KMS-11 (cell line): ENCODE measurements at regions not wholly inside any gene's neighbourhood (a gene's known extent, or its start where the extent isn't known, plus 50 kb on each side); places are given as distances from the start of the nearest gene placed in this dataset.

Experiments
- H2AFZ ChIP-seq: fragments of 200-600 bp; sonication (generic); 2 replicates; pipeline ENCODE4 v1.6.1; 2016; ENCODE audit warnings: antibody characterized with exemption, mixed run types, low read depth
- H3K27ac ChIP-seq: fragments of 200-600 bp; sonication (generic); 2 replicates; pipeline ENCODE4 v1.6.1; 2016; ENCODE audit warnings: mild to moderate bottlenecking, mixed run types
- H3K27me3 ChIP-seq: fragments of 200-600 bp; sonication (generic); 2 replicates; pipeline ENCODE4 v1.6.1; 2017; ENCODE audit warnings: mild to moderate bottlenecking, low read depth, mixed run types, moderate library complexity; ENCODE audit not compliant: insufficient read depth
- H3K36me3 ChIP-seq: fragments of 200-600 bp; sonication (generic); 2 replicates; pipeline ENCODE4 v1.6.1; 2017; ENCODE audit warnings: mild to moderate bottlenecking, mixed run types; ENCODE audit not compliant: insufficient read depth
- H3K4me1 ChIP-seq: fragments of 200-600 bp; sonication (generic); 2 replicates; pipeline ENCODE4 v1.6.1; 2016; ENCODE audit warnings: mild to moderate bottlenecking, low read depth, mixed run types; ENCODE audit not compliant: poor library complexity, severe bottlenecking
- H3K4me2 ChIP-seq: fragments of 200-600 bp; sonication (generic); 2 replicates; pipeline ENCODE4 v1.7.0; 2016; ENCODE audit warnings: mild to moderate bottlenecking, mixed run types
- H3K4me3 ChIP-seq: fragments of 200-600 bp; sonication (generic); IDR thresholded peaks from 2 replicates; pipeline ENCODE4 v1.6.1; 2017; ENCODE audit warnings: low read depth, low read length, mixed read lengths; ENCODE audit not compliant: insufficient read depth
- H3K79me2 ChIP-seq: fragments of 200-600 bp; sonication (generic); 2 replicates; pipeline ENCODE4 v1.6.1; 2016; ENCODE audit warnings: low read depth, mixed run types; ENCODE audit not compliant: insufficient read depth
- H3K9ac ChIP-seq: fragments of 200-600 bp; sonication (generic); 2 replicates; pipeline ENCODE4 v1.6.1; 2016; ENCODE audit warnings: mild to moderate bottlenecking, mixed run types
- H4K20me1 ChIP-seq: fragments of 200-600 bp; sonication (generic); 2 replicates; pipeline ENCODE4 v1.6.1; 2016; ENCODE audit warnings: mild to moderate bottlenecking, mixed run types; ENCODE audit not compliant: insufficient read depth
- TF ChIP-seq, protein P1 (sequence below): fragments of 200-600 bp; sonication (generic); conservative IDR thresholded peaks from 2 replicates; pipeline ENCODE4 v1.6.1; 2017; ENCODE audit warnings: low read depth, mild to moderate bottlenecking, antibody characterized with exemption, low read length, moderate library complexity, mixed read lengths

DNA sequence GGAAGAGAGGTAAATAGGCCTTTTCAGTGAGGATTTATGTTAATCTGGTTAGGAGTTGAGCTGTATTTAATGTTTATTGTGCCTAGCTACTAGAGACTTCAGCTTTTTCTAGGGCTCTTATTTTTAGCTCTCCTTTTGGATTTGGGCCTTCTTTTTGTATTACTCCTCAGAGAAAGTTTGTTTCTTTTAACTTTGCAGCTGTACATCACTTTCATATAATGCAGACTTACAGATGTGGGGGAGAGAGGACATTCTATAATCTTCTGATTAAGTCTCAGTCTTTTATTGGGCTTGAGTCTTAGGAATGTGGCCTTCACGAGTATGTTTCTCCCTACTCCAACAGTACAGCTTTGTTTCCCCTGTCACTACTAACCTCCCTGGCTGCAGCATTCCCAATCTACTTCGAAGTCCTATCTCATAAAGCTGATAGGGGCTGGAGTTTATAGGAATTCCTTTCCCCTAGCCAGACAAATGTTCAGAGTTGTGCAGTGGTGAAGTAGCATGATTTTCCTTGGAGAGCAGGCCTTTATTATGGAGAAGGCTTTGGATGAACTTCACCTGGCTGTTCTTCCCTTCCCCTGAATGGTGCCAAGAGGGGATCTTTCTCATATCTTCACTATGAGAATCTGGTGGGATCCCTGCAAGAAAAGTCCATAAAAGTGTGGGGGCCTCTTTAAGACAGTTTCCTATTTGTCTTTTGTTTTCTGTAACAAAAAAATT is 82.2 kb upstream of the CBLB start:
- Histone ChIP-seq H2AFZ (no peak overlapping the region), H3K4me3 (no peak overlapping the region), H3K27me3 (no peaks in the 10 kb centered on the region), H3K4me2 (no peak overlapping the region), H3K79me2 (no peaks in the 10 kb centered on the region), H3K4me1 (no peaks in the 10 kb centered on the region), H3K9ac (no peak overlapping the region), H4K20me1 (no peaks in the 10 kb centered on the region), H3K27ac (no peak overlapping the region), H3K36me3 (no peaks in the 10 kb centered on the region)
- TF ChIP-seq, protein P1, sequence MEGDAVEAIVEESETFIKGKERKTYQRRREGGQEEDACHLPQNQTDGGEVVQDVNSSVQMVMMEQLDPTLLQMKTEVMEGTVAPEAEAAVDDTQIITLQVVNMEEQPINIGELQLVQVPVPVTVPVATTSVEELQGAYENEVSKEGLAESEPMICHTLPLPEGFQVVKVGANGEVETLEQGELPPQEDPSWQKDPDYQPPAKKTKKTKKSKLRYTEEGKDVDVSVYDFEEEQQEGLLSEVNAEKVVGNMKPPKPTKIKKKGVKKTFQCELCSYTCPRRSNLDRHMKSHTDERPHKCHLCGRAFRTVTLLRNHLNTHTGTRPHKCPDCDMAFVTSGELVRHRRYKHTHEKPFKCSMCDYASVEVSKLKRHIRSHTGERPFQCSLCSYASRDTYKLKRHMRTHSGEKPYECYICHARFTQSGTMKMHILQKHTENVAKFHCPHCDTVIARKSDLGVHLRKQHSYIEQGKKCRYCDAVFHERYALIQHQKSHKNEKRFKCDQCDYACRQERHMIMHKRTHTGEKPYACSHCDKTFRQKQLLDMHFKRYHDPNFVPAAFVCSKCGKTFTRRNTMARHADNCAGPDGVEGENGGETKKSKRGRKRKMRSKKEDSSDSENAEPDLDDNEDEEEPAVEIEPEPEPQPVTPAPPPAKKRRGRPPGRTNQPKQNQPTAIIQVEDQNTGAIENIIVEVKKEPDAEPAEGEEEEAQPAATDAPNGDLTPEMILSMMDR = no peak

DNA sequence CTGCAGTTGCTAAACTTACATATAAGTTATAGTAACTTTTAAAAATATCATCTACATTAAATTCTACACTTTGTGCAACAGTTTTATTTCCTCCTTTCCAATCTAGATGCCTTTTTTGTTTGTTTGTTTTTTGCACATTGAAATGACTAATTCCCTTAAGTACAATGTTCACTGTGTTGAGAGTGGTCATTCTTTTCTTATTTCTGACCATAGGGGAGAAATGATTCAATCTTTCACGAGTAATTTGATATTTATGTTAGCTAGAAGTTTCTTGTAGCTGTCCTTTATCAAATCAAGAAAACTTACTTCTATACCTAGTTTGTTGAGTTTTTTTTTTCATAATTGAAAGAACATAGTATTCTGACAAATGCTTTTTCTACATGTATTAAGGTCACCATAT is 85.0 kb upstream of the CBLB start:
- Histone ChIP-seq H3K27ac (no peak overlapping the region), H3K36me3 (no peaks in the 10 kb centered on the region), H3K4me3 (no peak overlapping the region), H3K4me2 (no peak overlapping the region), H3K27me3 (no peaks in the 10 kb centered on the region), H4K20me1 (no peaks in the 10 kb centered on the region), H3K79me2 (no peaks in the 10 kb centered on the region), H3K9ac (no peak overlapping the region), H2AFZ (no peak overlapping the region), H3K4me1 (no peaks in the 10 kb centered on the region)
- TF ChIP-seq, protein P1 = no peak

DNA sequence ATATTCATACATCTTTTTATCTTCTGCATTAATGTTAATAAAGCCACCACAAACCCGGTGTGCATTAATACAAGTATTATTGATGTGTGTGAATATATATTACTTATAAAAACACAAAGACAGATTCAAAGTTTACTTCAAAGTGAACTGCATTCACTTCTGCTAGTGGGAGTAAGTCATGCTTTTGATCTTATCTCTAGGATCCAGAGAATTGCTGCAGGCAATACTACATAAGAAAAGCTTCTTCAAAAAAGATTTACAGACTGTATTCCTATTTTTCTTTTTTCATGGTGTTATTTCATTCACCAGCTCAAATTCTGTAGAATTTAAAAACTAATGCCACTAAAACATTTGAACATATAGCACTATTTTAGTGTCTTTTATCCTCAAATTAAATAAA is 87.5 kb upstream of the CBLB start:
- Histone ChIP-seq H2AFZ (no peak overlapping the region), H3K4me1 (no peaks in the 10 kb centered on the region), H3K79me2 (no peaks in the 10 kb centered on the region), H4K20me1 (no peaks in the 10 kb centered on the region), H3K9ac (no peak overlapping the region), H3K36me3 (no peaks in the 10 kb centered on the region), H3K4me2 (no peak overlapping the region), H3K4me3 (no peak overlapping the region), H3K27me3 (no peaks in the 10 kb centered on the region), H3K27ac (no peak overlapping the region)
- TF ChIP-seq, protein P1 = no peak

DNA sequence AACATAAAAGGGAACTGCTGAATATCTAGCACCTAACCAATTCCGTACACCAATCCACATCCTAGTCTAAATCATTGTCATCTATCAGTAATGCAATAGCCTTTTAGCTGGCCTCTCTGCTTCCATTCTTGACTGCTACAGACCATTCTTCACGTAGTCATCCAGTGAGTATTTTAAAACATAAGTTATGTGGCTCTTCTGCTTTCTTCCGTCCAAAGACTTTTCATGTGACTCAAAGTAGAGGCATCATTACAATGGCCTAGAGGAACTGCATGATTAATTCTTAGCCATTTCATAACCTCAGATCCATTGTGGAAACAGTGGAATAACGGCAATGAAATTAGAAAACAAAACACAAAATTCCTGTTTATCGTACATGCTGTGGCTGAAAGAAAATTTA is 88.9 kb upstream of the CBLB start:
- Histone ChIP-seq H4K20me1 (no peaks in the 10 kb centered on the region), H3K4me2 (no peak overlapping the region), H3K4me3 (no peak overlapping the region), H3K36me3 (no peaks in the 10 kb centered on the region), H3K9ac (no peak overlapping the region), H3K27me3 (no peaks in the 10 kb centered on the region), H3K79me2 (no peaks in the 10 kb centered on the region), H3K27ac (no peak overlapping the region), H3K4me1 (no peaks in the 10 kb centered on the region), H2AFZ (no peak overlapping the region)
- TF ChIP-seq, protein P1 = no peak
